ENCODE measurements at regions not wholly inside any gene's neighbourhood (a gene's known extent, or its start where the extent isn't known, plus 50 kb on each side); places are given as distances from the start of the nearest gene placed in this dataset.

DNA sequence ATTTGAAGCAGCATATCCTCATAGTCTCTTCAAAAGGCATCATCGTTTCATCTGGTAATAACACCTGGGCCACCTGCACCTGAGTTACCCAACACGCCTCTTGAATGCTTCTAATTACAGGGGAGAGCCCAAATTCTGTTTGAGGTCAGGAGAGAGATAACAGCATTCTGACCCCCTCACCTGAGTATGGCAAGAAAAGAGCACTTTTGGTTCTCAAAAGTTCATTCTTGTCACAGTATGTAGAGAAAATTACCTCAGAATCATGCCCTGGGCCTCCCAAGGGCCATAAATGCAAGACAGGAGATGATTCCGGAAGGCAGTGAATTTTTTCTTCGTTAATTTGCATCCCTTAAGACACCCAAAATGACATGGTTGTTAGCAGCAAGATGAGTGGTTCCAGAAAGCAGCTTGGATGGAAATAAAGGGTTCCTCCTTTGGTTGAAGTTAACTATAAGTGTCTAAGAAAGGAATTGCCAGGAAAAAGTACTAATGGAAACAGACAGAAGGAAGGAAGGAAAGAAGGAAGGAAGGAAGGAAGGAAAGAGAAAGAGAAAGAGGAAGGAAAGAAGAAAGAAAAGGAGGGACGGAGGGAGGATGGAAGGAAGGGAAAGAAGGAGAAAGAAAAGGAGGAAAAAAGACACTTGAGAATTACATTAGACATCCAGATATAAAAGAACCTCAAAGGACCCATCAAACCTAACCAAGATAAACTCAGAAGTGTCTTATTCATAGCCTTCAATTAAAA is 228.4 kb upstream of the RHOBTB1 start:
- no peak for ATAC-seq (replicated peaks in 1 of 4)
- H3K27ac ChIP-seq (ENCODE audit: low read length) = no peak overlapping the region
- WGBS (ENCODE audit: insufficient coverage) = 60% methylated on average over 1 of the region's 5 CpGs
- CTCF ChIA-PET = no interaction called here
- Mint-ChIP-seq H3K27me3 (no peaks in the 10 kb centered on the region), H3K9me3 (peaks cover 0 to 7% (median 7%) of the 10 kb centered on the region in 3 donors), H3K36me3 (no peaks in the 10 kb centered on the region), H3K4me3 (no peak overlapping the region), H3K27ac (no peak overlapping the region), H3K4me1 (no peaks in the 10 kb centered on the region)
- POLR2A ChIA-PET = no interaction called here
- H3K4me1 ChIP-seq (ENCODE audit: control insufficient read depth in 1 of 2, extremely low read depth in 1 of 2, insufficient read depth in 2 of 2, low read length in 2 of 2) = no peaks in the 10 kb centered on the region
- H3K4me3 ChIP-seq (ENCODE audit: control insufficient read depth in 1 of 2, extremely low read depth in 1 of 2, low read length in 1 of 2) = no peak overlapping the region
- no peak for DNase-seq
- no peaks in the 10 kb centered on the region for H3K9me3 ChIP-seq
- H3K27me3 ChIP-seq (replicated peaks in 1 of 2; ENCODE audit: control insufficient read depth in 2 of 2, extremely low read depth in 1 of 2, insufficient read depth in 2 of 2, low read length in 1 of 2) = no peaks in the 10 kb centered on the region
- no peaks in the 10 kb centered on the region for H3K36me3 ChIP-seq (ENCODE audit: control insufficient read depth in 2 of 2, extremely low read depth in 1 of 2, insufficient read depth in 1 of 2, low read length in 1 of 2)

DNA sequence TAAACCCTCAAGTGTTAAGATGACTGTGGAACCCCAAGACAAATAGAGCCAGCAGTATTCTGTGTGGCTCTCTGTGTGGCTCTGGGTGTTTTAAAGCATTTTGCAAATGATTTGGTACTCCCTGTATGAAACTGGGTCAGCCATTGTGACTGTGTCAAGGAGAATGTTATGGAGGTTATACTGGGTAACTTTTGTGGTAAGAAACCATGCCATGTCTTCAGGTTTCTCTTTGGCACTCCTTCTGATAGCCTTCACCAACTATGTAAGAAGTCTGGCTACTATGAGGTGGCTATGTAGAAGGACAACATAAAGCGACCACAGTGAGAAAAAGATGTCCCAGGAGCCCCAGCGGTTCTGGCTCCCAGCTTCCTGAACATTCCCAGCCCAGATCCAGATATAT is 226.6 kb upstream of the RHOBTB1 start:
- no peak for ATAC-seq (replicated peaks in 1 of 4)
- H3K4me1 ChIP-seq (ENCODE audit: control insufficient read depth in 1 of 2, extremely low read depth in 1 of 2, insufficient read depth in 2 of 2, low read length in 2 of 2) = no peaks in the 10 kb centered on the region
- H3K27me3 ChIP-seq (replicated peaks in 1 of 2; ENCODE audit: control insufficient read depth in 2 of 2, extremely low read depth in 1 of 2, insufficient read depth in 2 of 2, low read length in 1 of 2) = no peaks in the 10 kb centered on the region
- peaks cover 0 to 7% (median 7%) of the 10 kb centered on the region in 3 donors for H3K9me3 Mint-ChIP-seq
- no peaks in the 10 kb centered on the region for H3K4me1 Mint-ChIP-seq
- ChIA-PET POLR2A (no interaction called here), CTCF (no interaction called here)
- no peaks in the 10 kb centered on the region for H3K36me3 Mint-ChIP-seq
- H3K27ac Mint-ChIP-seq = no peak overlapping the region
- H3K27me3 Mint-ChIP-seq = no peaks in the 10 kb centered on the region
- no peak overlapping the region for H3K4me3 Mint-ChIP-seq
- 33% methylated on average over 1 of the region's 2 CpGs for WGBS (ENCODE audit: insufficient coverage)
- no peak for DNase-seq
- no peak overlapping the region for H3K27ac ChIP-seq (ENCODE audit: low read length)
- no peaks in the 10 kb centered on the region for H3K9me3 ChIP-seq
- no peak overlapping the region for H3K4me3 ChIP-seq (ENCODE audit: control insufficient read depth in 1 of 2, extremely low read depth in 1 of 2, low read length in 1 of 2)
- H3K36me3 ChIP-seq (ENCODE audit: control insufficient read depth in 2 of 2, extremely low read depth in 1 of 2, insufficient read depth in 1 of 2, low read length in 1 of 2) = no peaks in the 10 kb centered on the region

GRCh38 chr10:61169294-61169693 is 225.3 kb upstream of the RHOBTB1 start:
- no peaks in the 10 kb centered on the region for H3K36me3 ChIP-seq (ENCODE audit: control insufficient read depth in 2 of 2, extremely low read depth in 1 of 2, insufficient read depth in 1 of 2, low read length in 1 of 2)
- ChIA-PET CTCF (interaction anchor here in 1 of 2 donors (0.5 to 0.7 kb wide), 2 partner anchors 28 to 70 kb away, joined by 3 to 4 read pairs; no protein-coding TSS in a partner anchor), POLR2A (no interaction called here)
- Mint-ChIP-seq H3K27ac (no peak overlapping the region), H3K4me1 (no peaks in the 10 kb centered on the region), H3K27me3 (no peaks in the 10 kb centered on the region), H3K36me3 (no peaks in the 10 kb centered on the region), H3K9me3 (peaks cover 0 to 7% (median 7%) of the 10 kb centered on the region in 3 donors), H3K4me3 (no peak overlapping the region)
- no peaks in the 10 kb centered on the region for H3K27me3 ChIP-seq (replicated peaks in 1 of 2; ENCODE audit: control insufficient read depth in 2 of 2, extremely low read depth in 1 of 2, insufficient read depth in 2 of 2, low read length in 1 of 2)
- no peak for DNase-seq
- ATAC-seq (replicated peaks in 1 of 4) = no peak
- no peaks in the 10 kb centered on the region for H3K9me3 ChIP-seq
- H3K4me1 ChIP-seq (ENCODE audit: control insufficient read depth in 1 of 2, extremely low read depth in 1 of 2, insufficient read depth in 2 of 2, low read length in 2 of 2) = no peaks in the 10 kb centered on the region
- H3K4me3 ChIP-seq (ENCODE audit: control insufficient read depth in 1 of 2, extremely low read depth in 1 of 2, low read length in 1 of 2) = no peak overlapping the region
- H3K27ac ChIP-seq (ENCODE audit: low read length) = no peak overlapping the region

DNA sequence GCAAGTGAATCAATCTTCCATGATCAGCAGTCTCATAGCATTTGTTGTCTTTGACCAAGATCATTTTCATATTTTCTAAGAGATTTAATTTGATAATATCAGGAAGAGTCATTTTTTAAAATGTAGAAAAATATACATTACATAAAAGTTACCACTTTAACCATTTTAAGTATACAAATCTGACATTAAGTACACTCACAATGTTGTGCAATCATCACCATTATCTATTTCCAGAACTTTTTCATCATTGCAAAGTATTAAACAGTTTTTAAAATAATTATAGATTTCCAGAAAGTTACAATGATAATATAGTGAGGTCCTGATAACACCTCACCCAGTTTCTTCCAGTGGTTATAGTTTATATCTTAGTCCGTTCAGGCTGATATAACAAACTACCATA is 222.5 kb upstream of the RHOBTB1 start:
- no CpG with 5 or more reads among the region's 1 CpG for WGBS (ENCODE audit: insufficient coverage)
- no peak overlapping the region for H3K27ac ChIP-seq (ENCODE audit: low read length)
- H3K9me3 ChIP-seq = no peaks in the 10 kb centered on the region
- no peak overlapping the region for H3K4me3 ChIP-seq (ENCODE audit: control insufficient read depth in 1 of 2, extremely low read depth in 1 of 2, low read length in 1 of 2)
- ATAC-seq (replicated peaks in 1 of 4) (no peak), DNase-seq (no peak)
- H3K4me3 Mint-ChIP-seq = no peak overlapping the region
- no peaks in the 10 kb centered on the region for H3K27me3 ChIP-seq (replicated peaks in 1 of 2; ENCODE audit: control insufficient read depth in 2 of 2, extremely low read depth in 1 of 2, insufficient read depth in 2 of 2, low read length in 1 of 2)
- no peaks in the 10 kb centered on the region for H3K36me3 ChIP-seq (ENCODE audit: control insufficient read depth in 2 of 2, extremely low read depth in 1 of 2, insufficient read depth in 1 of 2, low read length in 1 of 2)
- H3K27ac Mint-ChIP-seq = no peak overlapping the region
- ChIA-PET CTCF (no interaction called here), POLR2A (no interaction called here)
- H3K36me3 Mint-ChIP-seq = no peaks in the 10 kb centered on the region
- H3K4me1 ChIP-seq (ENCODE audit: control insufficient read depth in 1 of 2, extremely low read depth in 1 of 2, insufficient read depth in 2 of 2, low read length in 2 of 2) = no peaks in the 10 kb centered on the region
- H3K27me3 Mint-ChIP-seq = no peaks in the 10 kb centered on the region
- peaks cover 0 to 7% (median 7%) of the 10 kb centered on the region in 3 donors for H3K9me3 Mint-ChIP-seq
- H3K4me1 Mint-ChIP-seq = no peaks in the 10 kb centered on the region

DNA sequence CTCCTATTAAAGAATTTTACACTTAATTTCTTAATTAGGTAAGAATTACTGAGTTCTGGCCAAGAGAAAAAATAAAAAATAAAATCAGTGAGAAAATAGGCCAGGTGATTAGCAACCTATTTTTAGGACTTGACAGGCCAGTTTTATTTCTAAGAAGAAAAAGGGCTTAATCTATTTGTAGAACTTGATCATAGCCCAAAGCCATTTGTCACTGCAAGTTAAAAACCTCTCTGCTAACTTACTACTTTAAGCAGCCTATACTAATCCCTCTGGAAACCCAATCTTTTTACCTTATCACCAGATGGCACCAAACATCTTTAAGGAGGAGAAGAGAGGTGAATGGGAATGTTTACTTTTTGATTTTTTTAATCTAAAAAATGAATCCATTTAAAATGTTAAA is 222.1 kb upstream of the RHOBTB1 start:
- CTCF ChIA-PET = no interaction called here
- Histone ChIP-seq H3K4me3 (ENCODE audit: control insufficient read depth in 1 of 2, extremely low read depth in 1 of 2, low read length in 1 of 2) (no peak overlapping the region), H3K4me1 (ENCODE audit: control insufficient read depth in 1 of 2, extremely low read depth in 1 of 2, insufficient read depth in 2 of 2, low read length in 2 of 2) (no peaks in the 10 kb centered on the region), H3K36me3 (ENCODE audit: control insufficient read depth in 2 of 2, extremely low read depth in 1 of 2, insufficient read depth in 1 of 2, low read length in 1 of 2) (no peaks in the 10 kb centered on the region), H3K9me3 (no peaks in the 10 kb centered on the region), H3K27ac (ENCODE audit: low read length) (no peak overlapping the region), H3K27me3 (replicated peaks in 1 of 2; ENCODE audit: control insufficient read depth in 2 of 2, extremely low read depth in 1 of 2, insufficient read depth in 2 of 2, low read length in 1 of 2) (no peaks in the 10 kb centered on the region)
- Mint-ChIP-seq H3K9me3 (peaks cover 0 to 7% (median 7%) of the 10 kb centered on the region in 3 donors), H3K27me3 (no peaks in the 10 kb centered on the region), H3K4me1 (no peaks in the 10 kb centered on the region), H3K4me3 (no peak overlapping the region), H3K36me3 (no peaks in the 10 kb centered on the region), H3K27ac (no peak overlapping the region)
- no peak for ATAC-seq (replicated peaks in 1 of 4)
- DNase-seq = no peak
- POLR2A ChIA-PET = no interaction called here

DNA sequence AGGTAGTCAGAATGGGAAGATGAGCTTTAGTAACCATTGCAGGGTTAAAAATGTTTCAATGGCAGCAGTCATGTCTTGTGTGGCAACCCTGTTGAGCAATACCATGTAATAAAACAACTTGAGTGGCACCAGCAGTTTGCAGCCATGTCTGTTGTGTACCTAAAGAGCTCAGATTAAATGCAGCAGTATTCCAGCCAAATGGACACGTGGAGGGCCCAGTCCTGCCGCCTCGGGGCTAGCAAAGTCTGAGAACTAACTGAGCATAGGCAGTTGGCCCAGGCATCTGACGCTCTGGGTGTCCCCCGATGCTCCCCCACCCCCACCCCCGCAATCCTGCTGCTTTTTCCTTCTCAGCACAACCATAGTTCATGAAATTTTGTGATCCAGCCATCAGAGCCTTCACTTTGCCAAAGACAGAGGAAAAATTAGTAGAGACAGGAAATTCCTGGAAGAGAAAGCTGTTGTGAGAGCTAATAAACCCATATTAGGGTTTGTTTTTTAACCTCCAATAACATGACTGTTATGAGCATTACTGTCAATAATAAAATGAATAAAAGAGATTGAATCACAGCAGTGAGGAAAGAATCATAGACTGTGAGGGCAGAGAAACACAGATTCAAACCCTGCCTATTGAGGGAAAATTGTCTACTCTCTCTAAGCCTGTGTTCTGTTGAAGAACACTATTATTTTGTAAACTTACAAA is 220.6 kb upstream of the RHOBTB1 start:
- DNase-seq (no peak), ATAC-seq (replicated peaks in 1 of 4) (no peak)
- Histone ChIP-seq H3K36me3 (ENCODE audit: control insufficient read depth in 2 of 2, extremely low read depth in 1 of 2, insufficient read depth in 1 of 2, low read length in 1 of 2) (no peaks in the 10 kb centered on the region), H3K27ac (ENCODE audit: low read length) (no peak overlapping the region), H3K9me3 (no peaks in the 10 kb centered on the region), H3K27me3 (replicated peaks in 1 of 2; ENCODE audit: control insufficient read depth in 2 of 2, extremely low read depth in 1 of 2, insufficient read depth in 2 of 2, low read length in 1 of 2) (no peaks in the 10 kb centered on the region), H3K4me1 (ENCODE audit: control insufficient read depth in 1 of 2, extremely low read depth in 1 of 2, insufficient read depth in 2 of 2, low read length in 2 of 2) (no peaks in the 10 kb centered on the region), H3K4me3 (ENCODE audit: control insufficient read depth in 1 of 2, extremely low read depth in 1 of 2, low read length in 1 of 2) (no peak overlapping the region)
- 80% methylated on average over 3 of the region's 6 CpGs for WGBS (ENCODE audit: insufficient coverage)
- Mint-ChIP-seq H3K4me3 (no peak overlapping the region), H3K4me1 (no peaks in the 10 kb centered on the region), H3K9me3 (peaks cover 0 to 7% (median 7%) of the 10 kb centered on the region in 3 donors), H3K36me3 (no peaks in the 10 kb centered on the region), H3K27me3 (no peaks in the 10 kb centered on the region), H3K27ac (no peak overlapping the region)
- ChIA-PET CTCF (interaction anchor here in 1 of 2 donors (0.6 kb wide), 1 partner anchor 24 kb away, joined by 4 read pairs; no protein-coding TSS in a partner anchor), POLR2A (no interaction called here)
